Smooth muscle cell (in vitro differentiated cells): ENCODE measurements at regions not wholly inside any gene's neighbourhood (a gene's known extent, or its start where the extent isn't known, plus 50 kb on each side); places are given as distances from the start of the nearest gene placed in this dataset.

Experiments
- DNase-seq: peaks from one replicate; lab custom pipeline; 2025; ENCODE audit not compliant: unreplicated experiment; lab: John Stamatoyannopoulos, UW
- H2AFZ ChIP-seq: fragments of 200-600 bp; sonication (generic); 2 replicates; pipeline ENCODE4 v1.6.0; 2016; ENCODE audit warnings: antibody characterized with exemption, low read depth, mild to moderate bottlenecking
- H3F3A ChIP-seq: fragments of 200-600 bp; sonication (generic); 2 replicates; pipeline ENCODE4 v1.6.0; 2017; ENCODE audit warnings: antibody characterized with exemption, low read depth
- H3K27ac ChIP-seq: fragments of 200-600 bp; sonication (generic); 2 replicates; pipeline ENCODE4 v1.5.1; 2016; ENCODE audit warnings: low read depth, mild to moderate bottlenecking
- H3K27me3 ChIP-seq: fragments of 200-600 bp; sonication (generic); 2 replicates; pipeline ENCODE4 v1.6.1; 2016; ENCODE audit warnings: low read depth, mild to moderate bottlenecking
- H3K36me3 ChIP-seq: fragments of 200-600 bp; sonication (generic); 2 replicates; pipeline ENCODE4 v1.5.1; 2016; ENCODE audit warnings: low read depth
- H3K4me1 ChIP-seq: fragments of 200-600 bp; sonication (generic); 2 replicates; pipeline ENCODE4 v1.5.1; 2016; ENCODE audit warnings: low read depth
- H3K4me2 ChIP-seq: fragments of 200-600 bp; sonication (generic); 2 replicates; pipeline ENCODE4 v1.6.0; 2016; ENCODE audit warnings: mild to moderate bottlenecking
- H3K4me3 ChIP-seq: fragments of 200-600 bp; sonication (generic); 2 replicates; pipeline ENCODE4 v1.5.1; 2016; ENCODE audit warnings: mild to moderate bottlenecking
- H3K79me2 ChIP-seq: fragments of 200-600 bp; sonication (generic); 2 replicates; pipeline ENCODE4 v1.6.0; 2016; ENCODE audit warnings: low read depth, mild to moderate bottlenecking
- H3K9ac ChIP-seq: fragments of 200-600 bp; sonication (generic); 2 replicates; pipeline ENCODE4 v1.6.0; 2016; ENCODE audit warnings: low read depth
- H3K9me3 ChIP-seq: fragments of 200-600 bp; sonication (generic); replicated peaks from 2 replicates; pipeline ENCODE4 v1.5.1; 2016; ENCODE audit warnings: low read depth
- H4K20me1 ChIP-seq: fragments of 200-600 bp; sonication (generic); 2 replicates; pipeline ENCODE4 v1.6.0; 2016; ENCODE audit warnings: low read depth
- CTCF ChIP-seq: fragments of 200-600 bp; sonication (generic); IDR thresholded peaks from 2 replicates; pipeline ENCODE4 v1.5.1; 2017; ENCODE audit warnings: borderline replicate concordance, mild to moderate bottlenecking, antibody characterized with exemption; ENCODE audit not compliant: insufficient read depth, poor library complexity, severe bottlenecking
- WGBS: methylation state at CpG from one replicate; pipeline ENCODE4 v1.1.7; 2016; ENCODE audit warnings: low lambda C conversion rate; 5-methylcytosine and 5-hydroxymethylcytosine counted together

- H3K4me3 ChIP-seq = no peak overlapping the region
- no peak overlapping the region for H2AFZ ChIP-seq
- no peaks in the 10 kb centered on the region for H3K79me2 ChIP-seq
- H3K27ac ChIP-seq = no peak overlapping the region
- no peaks in the 10 kb centered on the region for H3K9me3 ChIP-seq
- H3K36me3 ChIP-seq = no peaks in the 10 kb centered on the region
- H4K20me1 ChIP-seq = no peaks in the 10 kb centered on the region
- no peaks in the 10 kb centered on the region for H3F3A ChIP-seq
- H3K27me3 ChIP-seq = no peaks in the 10 kb centered on the region
- H3K9ac ChIP-seq = no peak overlapping the region
- DNase-seq = no peak
- TF ChIP-seq CTCF = no peak
- H3K4me2 ChIP-seq = no peak overlapping the region
- peaks cover 4% of the 10 kb centered on the region for H3K4me1 ChIP-seq
- WGBS = 91% methylated on average over 4 of the region's 4 CpGs
These were observed 183.9 kb downstream of the SNCA start for GRCh38 chr4:89653012-89653411.

- Histone ChIP-seq H3K9me3 (no peaks in the 10 kb centered on the region), H4K20me1 (no peaks in the 10 kb centered on the region), H3K4me3 (no peak overlapping the region), H3K9ac (no peak overlapping the region), H2AFZ (no peak overlapping the region), H3K36me3 (no peaks in the 10 kb centered on the region), H3K4me2 (no peak overlapping the region), H3K4me1 (peaks cover 6% of the 10 kb centered on the region), H3K27ac (no peak overlapping the region), H3K79me2 (no peaks in the 10 kb centered on the region), H3F3A (no peaks in the 10 kb centered on the region), H3K27me3 (no peaks in the 10 kb centered on the region)
- no peak for DNase-seq
- WGBS = 100% methylated on average over 1 of the region's 1 CpG
- no peak for TF ChIP-seq CTCF
These were observed 191.5 kb downstream of the SNCA start for GRCh38 chr4:89645482-89645881.

- no peak for DNase-seq
- Histone ChIP-seq H3K27me3 (no peaks in the 10 kb centered on the region), H2AFZ (peak overlapping the region; percentile 91), H3K4me2 (peak overlapping the region; percentile 88), H3K9ac (no peak overlapping the region), H3K9me3 (no peaks in the 10 kb centered on the region), H3K79me2 (no peaks in the 10 kb centered on the region), H3K27ac (no peak overlapping the region), H3K4me3 (peak overlapping the region; percentile 44), H3K36me3 (no peaks in the 10 kb centered on the region), H4K20me1 (no peaks in the 10 kb centered on the region), H3F3A (no peaks in the 10 kb centered on the region), H3K4me1 (peaks cover 6% of the 10 kb centered on the region)
- WGBS = 27% methylated on average over 6 of the region's 6 CpGs
- TF ChIP-seq CTCF = no peak
These were observed 195.6 kb downstream of the SNCA start for GRCh38 chr4:89641367-89641687.

- Histone ChIP-seq H4K20me1 (no peaks in the 10 kb centered on the region), H3K9me3 (no peaks in the 10 kb centered on the region), H3K36me3 (no peaks in the 10 kb centered on the region), H3F3A (no peaks in the 10 kb centered on the region), H3K4me2 (peak overlapping the region; percentile 88), H3K27me3 (no peaks in the 10 kb centered on the region), H3K79me2 (no peaks in the 10 kb centered on the region), H3K4me1 (peaks cover 6% of the 10 kb centered on the region), H3K4me3 (peak overlapping the region; percentile 44), H2AFZ (peak overlapping the region; percentile 91), H3K9ac (no peak overlapping the region), H3K27ac (no peak overlapping the region)
- DNase-seq = peak; percentile 6
- WGBS = 30% methylated on average over 17 of the region's 17 CpGs
- peak; percentile 66 for TF ChIP-seq CTCF
These were observed 196.2 kb downstream of the SNCA start for GRCh38 chr4:89640620-89641366.
